IMR-90 (cell line): ENCODE measurements at regions not wholly inside any gene's neighbourhood (a gene's known extent, or its start where the extent isn't known, plus 50 kb on each side); places are given as distances from the start of the nearest gene placed in this dataset.

ENCODE experiments used
- ATAC-seq: fragments of 200-7000 bp; cut with Tn5 transposase; 2 replicates; pipeline ENCODE4 v1.9.1; 2020; ENCODE audit warnings: low read depth, mild to moderate bottlenecking, moderate library complexity
- BruUV-seq: library from RNA; stranded (reverse); fragments of 400-500 nt; replicated peaks from 2 replicates; lab custom pipeline; 2021; lab: Mats Ljungman, UMichigan
- CTCF ChIA-PET: fragments of 300-600 bp; formaldehyde crosslinking; extraction: SDS; loops from one replicate; lab custom pipeline; 2021; ENCODE audit warnings: antibody characterized with exemption; lab: Yijun Ruan, JAX
- POLR2A ChIA-PET: fragments of 300-600 bp; sonication (Branson Sonifier 250); formaldehyde crosslinking; loops from one replicate; lab custom pipeline; 2022; ENCODE audit warnings: antibody characterized with exemption; ENCODE audit not compliant: unreplicated experiment; lab: Charles Lee
- DNase-seq: peaks from one replicate; pipeline ENCODE4 v3.0.0; 2013
- H2AFZ ChIP-seq: replicated peaks from 2 replicates; pipeline ENCODE3; 2013; ENCODE audit warnings: low read length, mild to moderate bottlenecking; ENCODE audit not compliant: poor library complexity
- H2AK5ac ChIP-seq: 2 replicates; pipeline ENCODE4 v1.6.1; 2013; ENCODE audit warnings: low read depth, low read length, inconsistent platforms
- H2AK9ac ChIP-seq: replicated peaks from 2 replicates; pipeline ENCODE3; 2013; ENCODE audit warnings: mild to moderate bottlenecking, low read depth, low read length, moderate library complexity; ENCODE audit not compliant: poor library complexity
- H2BK120ac ChIP-seq: 2 replicates; pipeline ENCODE4 v1.6.1; 2013; ENCODE audit warnings: low read depth, low read length, inconsistent platforms
- H2BK15ac ChIP-seq: 3 replicates; pipeline ENCODE4 v1.6.1; 2013; ENCODE audit warnings: low read depth, low read length, inconsistent platforms
- H2BK20ac ChIP-seq: 2 replicates; pipeline ENCODE4 v1.6.1; 2013; ENCODE audit warnings: low read depth, mild to moderate bottlenecking, inconsistent platforms, low read length, moderate library complexity
- H2BK5ac ChIP-seq: 2 replicates; pipeline ENCODE4 v1.6.1; 2013; ENCODE audit warnings: mild to moderate bottlenecking, low read depth, low read length, inconsistent platforms; ENCODE audit not compliant: poor library complexity, severe bottlenecking
- H3K14ac ChIP-seq: replicated peaks from 2 replicates; pipeline ENCODE4 v1.6.1; 2013; ENCODE audit warnings: low read depth, low read length, inconsistent platforms
- H3K18ac ChIP-seq: 2 replicates; pipeline ENCODE4 v1.6.1; 2013; ENCODE audit warnings: low read depth, low read length, control low read depth
- H3K23ac ChIP-seq: 2 replicates; pipeline ENCODE4 v1.6.1; 2013; ENCODE audit warnings: low read depth, low read length, inconsistent platforms
- H3K27ac ChIP-seq: 2 replicates; pipeline ENCODE4 v1.5.1; 2013; ENCODE audit warnings: mild to moderate bottlenecking, control low read depth, low read length; ENCODE audit not compliant: insufficient read depth
- H3K27me3 ChIP-seq: 2 replicates; pipeline ENCODE4 v1.6.1; 2013; ENCODE audit warnings: low read length; ENCODE audit not compliant: control insufficient read depth, insufficient read depth
- H3K36me3 ChIP-seq: 2 replicates; pipeline ENCODE4 v1.6.1; 2013; ENCODE audit warnings: low read length, mixed read lengths; ENCODE audit not compliant: control insufficient read depth, insufficient read depth
- H3K4ac ChIP-seq: 2 replicates; pipeline ENCODE4 v1.6.1; 2013; ENCODE audit warnings: low read depth, low read length, inconsistent platforms
- H3K4me1 ChIP-seq: 2 replicates; pipeline ENCODE4 v1.6.1; 2013; ENCODE audit warnings: low read length, mixed read lengths; ENCODE audit not compliant: control insufficient read depth, insufficient read depth
- H3K4me2 ChIP-seq: 2 replicates; pipeline ENCODE4 v1.6.1; 2013; ENCODE audit warnings: low read depth, mild to moderate bottlenecking, control low read depth, low read length, moderate library complexity
- H3K4me3 ChIP-seq: 2 replicates; pipeline ENCODE4 v1.5.1; 2013; ENCODE audit warnings: low read depth, mild to moderate bottlenecking, control low read depth, low read length, moderate library complexity; ENCODE audit not compliant: insufficient read depth
- H3K56ac ChIP-seq: 2 replicates; pipeline ENCODE4 v1.6.1; 2013; ENCODE audit warnings: low read length, inconsistent platforms; ENCODE audit not compliant: insufficient read depth; ENCODE audit errors: extremely low read depth
- H3K79me1 ChIP-seq, 2 experiments: 2 replicates each; pipeline ENCODE4 v1.6.1; 2013; ENCODE audit warnings: low read length in 2 of 2, inconsistent platforms in 1 of 2, low read depth in 1 of 2
- H3K9ac ChIP-seq: 2 replicates; pipeline ENCODE4 v1.6.1; 2013; ENCODE audit warnings: low read depth, low read length, control low read depth
- H3K9me1 ChIP-seq: 2 replicates; pipeline ENCODE4 v1.6.1; 2013; ENCODE audit warnings: low read length, inconsistent platforms; ENCODE audit not compliant: insufficient read depth
- H3K9me3 ChIP-seq: 2 replicates; pipeline ENCODE4 v1.6.1; 2013; ENCODE audit warnings: low read length; ENCODE audit not compliant: control insufficient read depth, insufficient read depth
- H4K20me1 ChIP-seq: 2 replicates; pipeline ENCODE4 v1.6.1; 2013; ENCODE audit warnings: low read length, inconsistent platforms; ENCODE audit not compliant: insufficient read depth
- H4K5ac ChIP-seq: 2 replicates; pipeline ENCODE4 v1.6.1; 2013; ENCODE audit warnings: mild to moderate bottlenecking, low read depth, low read length, control low read depth
- H4K8ac ChIP-seq, 2 experiments: 2 replicates each; pipeline ENCODE4 v1.6.1; 2013; ENCODE audit warnings: low read depth in 2 of 2, low read length in 2 of 2, control low read depth in 1 of 2, inconsistent platforms in 1 of 2
- H4K91ac ChIP-seq: 2 replicates; pipeline ENCODE4 v1.6.1; 2013; ENCODE audit warnings: low read depth, low read length, inconsistent platforms; ENCODE audit not compliant: insufficient read depth
- BHLHE40 ChIP-seq: fragments of 150-350 bp; IDR thresholded peaks from 2 replicates; pipeline ENCODE4 v1.6.1; 2016; ENCODE audit warnings: mild to moderate bottlenecking, low read depth, low read length
- CEBPB ChIP-seq: IDR thresholded peaks from 2 replicates; pipeline ENCODE4 v1.6.1; 2012; ENCODE audit warnings: low read depth, low read length, improper control_type of control experiment
- CHD1 ChIP-seq: IDR thresholded peaks from 2 replicates; pipeline ENCODE4 v1.6.1; 2012; ENCODE audit warnings: low read depth, low read length, improper control_type of control experiment
- CTCF ChIP-seq: conservative IDR thresholded peaks from 2 replicates; pipeline ENCODE4 v1.5.1; 2012; ENCODE audit warnings: mild to moderate bottlenecking, low read depth, low read length, improper control_type of control experiment
- FOS ChIP-seq: fragments of 150-350 bp; IDR thresholded peaks from 2 replicates; pipeline ENCODE4 v1.6.1; 2016; ENCODE audit warnings: low read depth, low read length
- MAFK ChIP-seq: IDR thresholded peaks from 2 replicates; pipeline ENCODE4 v1.6.1; 2012; ENCODE audit warnings: low read depth, low read length, improper control_type of control experiment
- MAZ ChIP-seq: IDR thresholded peaks from 2 replicates; pipeline ENCODE4 v1.6.1; 2012; ENCODE audit warnings: low read depth, mild to moderate bottlenecking, low read length, improper control_type of control experiment, moderate library complexity, borderline replicate concordance
- MXI1 ChIP-seq: IDR thresholded peaks from 2 replicates; pipeline ENCODE4 v1.6.1; 2012; ENCODE audit warnings: low read depth, mild to moderate bottlenecking, low read length, moderate library complexity, borderline replicate concordance
- NFE2L2 ChIP-seq: fragments of 150-350 bp; IDR thresholded peaks from 2 replicates; pipeline ENCODE4 v1.6.1; 2016; ENCODE audit warnings: low read depth, mild to moderate bottlenecking, low read length
- POLR2A ChIP-seq: IDR thresholded peaks from 2 replicates; pipeline ENCODE4 v1.6.1; 2012; ENCODE audit warnings: mild to moderate bottlenecking, low read depth, low read length
- RAD21 ChIP-seq: IDR thresholded peaks from 2 replicates; pipeline ENCODE4 v1.6.1; 2012; ENCODE audit warnings: low read length, improper control_type of control experiment
- RCOR1 ChIP-seq: IDR thresholded peaks from 2 replicates; pipeline ENCODE4 v1.6.1; 2012; ENCODE audit warnings: mild to moderate bottlenecking, low read length, improper control_type of control experiment; ENCODE audit not compliant: insufficient replicate concordance
- RFX5 ChIP-seq: IDR thresholded peaks from 2 replicates; pipeline ENCODE4 v1.8.0; 2012; ENCODE audit warnings: low read depth, mild to moderate bottlenecking, low read length, moderate library complexity
- SMC3 ChIP-seq: fragments of 150-350 bp; IDR thresholded peaks from 2 replicates; pipeline ENCODE4 v1.6.1; 2016; ENCODE audit warnings: low read depth, mild to moderate bottlenecking, antibody characterized with exemption, low read length, moderate library complexity
- USF2 ChIP-seq: fragments of 150-350 bp; IDR thresholded peaks from 2 replicates; pipeline ENCODE4 v1.6.1; 2017; ENCODE audit warnings: mild to moderate bottlenecking, antibody characterized with exemption, low read length, low read depth
- WGBS, 2 experiments: methylation state at CpG; one replicate each; pipeline versions ENCODE4 v1.1.5 to v1.1.7; 2013; ENCODE audit warnings: missing lambda C conversion rate in 2 of 2; ENCODE audit not compliant: insufficient read length in 1 of 2; ENCODE audit errors: extremely low coverage in 2 of 2; 5-methylcytosine and 5-hydroxymethylcytosine counted together
- dilution Hi-C: fragments of 300-500 bp; cut with HindIII; formaldehyde crosslinking; loops from one replicate; pipeline ENCODE4 v1.14.3; 2018; ENCODE audit warnings: low sequenced_read_pairs; ENCODE audit not compliant: unreplicated experiment
- in situ Hi-C: fragments of 300-500 bp; cut with MboI; formaldehyde crosslinking; loops from 3 replicates; pipeline ENCODE4 v1.14.3; 2019; ENCODE audit warnings: low sequenced_read_pairs, inconsistent platforms, mixed read lengths
- intact Hi-C: fragments of 100-400 bp; cut with micrococcal nuclease; formaldehyde crosslinking; loops from 2 replicates; pipeline ENCODE4 v1.10.0; 2022

DNA sequence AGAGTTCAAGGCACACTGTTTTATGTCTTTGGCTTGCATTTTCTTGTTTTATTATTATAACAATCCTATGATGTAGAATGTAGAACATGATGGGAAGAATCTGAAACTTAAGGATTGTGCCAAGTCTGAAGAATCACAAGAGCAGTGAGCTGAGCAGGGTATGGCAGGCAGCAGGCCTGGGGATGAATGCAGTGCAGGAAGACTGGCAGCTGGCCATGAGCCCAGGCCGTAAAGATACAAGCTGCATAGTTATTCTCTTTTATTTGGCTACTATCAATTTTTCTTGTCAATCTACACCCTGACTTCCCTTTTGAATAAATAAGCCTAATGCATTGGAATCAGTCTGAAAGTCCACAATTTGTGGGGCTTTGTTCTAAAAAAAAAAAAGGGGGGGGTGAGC, 89.6 kb upstream of the ARPP21 start:
- no peak overlapping the region for H3K4me2 ChIP-seq
- H3K9me1 ChIP-seq = no peaks in the 10 kb centered on the region
- no peak overlapping the region for H2AK5ac ChIP-seq
- no peaks in the 10 kb centered on the region for H3K27me3 ChIP-seq
- no peak overlapping the region for H3K23ac ChIP-seq
- in situ Hi-C loops (no loop called here), intact Hi-C loops (no loop called here), dilution Hi-C loops (no loop called here)
- no peak overlapping the region for H4K5ac ChIP-seq
- no peak overlapping the region for H3K14ac ChIP-seq
- no TSS peak for BruUV-seq
- DNase-seq = no peak
- no peak for ATAC-seq
- H2BK15ac ChIP-seq = no peak overlapping the region
- H4K91ac ChIP-seq = no peak overlapping the region
- no peak overlapping the region for H4K8ac ChIP-seq
- H3K79me1 ChIP-seq = no peaks in the 10 kb centered on the region
- H3K36me3 ChIP-seq = no peaks in the 10 kb centered on the region
- no CpG with 5 or more reads among the region's 1 CpG for WGBS, 2 experiments
- TF ChIP-seq BHLHE40 = no peak
- no peak for TF ChIP-seq RCOR1
- no peak for TF ChIP-seq CEBPB
- TF ChIP-seq MAFK = no peak
- no peak for TF ChIP-seq USF2
- TF ChIP-seq MAZ = no peak
- no peak for TF ChIP-seq NFE2L2
- no peak for TF ChIP-seq CHD1
- TF ChIP-seq RAD21 = no peak
- no peak for TF ChIP-seq MXI1
- no peak for TF ChIP-seq RFX5
- no peak for TF ChIP-seq FOS
- no peak for TF ChIP-seq SMC3
- TF ChIP-seq POLR2A = no peak
- TF ChIP-seq CTCF = no peak
- H3K9me3 ChIP-seq = peaks cover 3% of the 10 kb centered on the region
- H2BK20ac ChIP-seq = no peak overlapping the region
- H3K4ac ChIP-seq = no peak overlapping the region
- ChIA-PET CTCF (no interaction called here), POLR2A (no interaction called here)
- no peak overlapping the region for H3K18ac ChIP-seq
- H3K4me1 ChIP-seq = no peaks in the 10 kb centered on the region
- no peak overlapping the region for H3K27ac ChIP-seq
- H2BK5ac ChIP-seq = no peak overlapping the region
- no peak overlapping the region for H2AK9ac ChIP-seq
- no peaks in the 10 kb centered on the region for H4K20me1 ChIP-seq
- no peak overlapping the region for H2AFZ ChIP-seq
- no peak overlapping the region for H3K56ac ChIP-seq
- H3K4me3 ChIP-seq = no peak overlapping the region
- no peak overlapping the region for H3K9ac ChIP-seq
- H2BK120ac ChIP-seq = no peak overlapping the region
